Hindlimb muscle (tissue), 1 donor: ENCODE measurements at regions not wholly inside any gene's neighbourhood (a gene's known extent, or its start where the extent isn't known, plus 50 kb on each side); places are given as distances from the start of the nearest gene placed in this dataset.
"Not testable (repeated sequence)": the region's sequence is repeated elsewhere in the genome, so short reads cannot be mapped to it uniquely, and the experiment has no call there.

Experiments
- DNase-seq: peaks from one replicate; pipeline ENCODE4 v3.0.0-alpha.2; 2013

DNA sequence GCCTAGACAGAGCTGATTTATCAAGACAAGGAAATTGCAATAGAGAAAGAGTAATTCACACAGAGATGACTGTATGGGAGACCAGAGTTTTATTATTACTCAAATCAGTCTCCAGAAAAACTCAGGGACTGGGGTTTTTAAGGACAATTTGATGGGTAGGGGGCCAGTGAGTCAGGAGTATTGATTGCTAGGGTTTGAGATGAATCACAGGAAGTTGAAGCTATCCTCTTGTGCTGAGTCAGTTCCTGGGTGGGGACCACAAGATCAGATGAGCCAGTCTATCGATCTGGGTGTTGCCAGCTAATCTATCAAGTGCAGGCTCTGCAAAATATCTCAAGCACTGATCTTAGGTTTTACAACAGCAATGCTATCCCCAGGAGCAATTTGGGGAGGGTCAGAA is 87.4 kb upstream of the TGIF2LY start:
- not testable (repeated sequence) for DNase-seq

DNA sequence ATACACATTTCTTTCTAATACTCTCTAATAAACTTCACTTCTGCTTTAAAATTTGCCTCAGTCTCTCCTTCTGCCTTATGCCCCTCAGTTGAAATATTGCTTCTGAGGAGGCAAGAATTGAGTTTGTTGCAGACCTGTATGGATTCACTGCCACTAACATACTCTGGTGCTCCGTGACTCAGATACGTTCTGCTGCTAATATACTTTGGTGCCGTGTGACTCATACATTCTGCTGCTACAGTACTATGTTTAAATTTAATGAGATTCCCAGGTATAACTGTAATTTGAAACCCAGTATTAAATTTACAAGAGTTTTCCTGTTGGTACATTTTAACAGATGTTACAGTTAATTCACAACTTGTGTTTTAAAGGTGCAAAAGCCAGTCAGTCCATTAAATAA is 84.3 kb upstream of the TGIF2LY start:
- DNase-seq, result not testable (repeated sequence)

DNA sequence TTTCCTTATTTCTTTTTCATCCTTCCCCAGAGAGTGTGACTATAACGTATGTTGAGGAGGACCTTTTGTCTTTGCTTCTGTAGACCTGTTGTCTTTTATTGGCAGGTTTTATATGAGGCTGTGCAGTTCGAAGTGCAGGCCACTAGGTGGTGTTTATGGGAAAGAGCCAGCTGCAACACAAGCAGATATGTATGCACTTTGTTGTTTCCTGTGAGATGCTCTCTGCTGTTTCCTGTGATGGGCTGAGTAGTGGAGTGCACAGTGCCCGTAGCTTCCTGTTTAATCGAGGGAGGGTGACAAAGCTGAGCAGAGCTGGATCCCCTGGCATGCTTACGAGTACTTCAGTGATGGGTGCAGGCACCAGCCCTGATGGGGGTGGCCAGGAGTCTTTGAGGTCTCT is 51.8 kb upstream of the TGIF2LY start:
- DNase-seq, result peak; percentile 1
